ENCODE measurements at regions not wholly inside any gene's neighbourhood (a gene's known extent, or its start where the extent isn't known, plus 50 kb on each side); places are given as distances from the start of the nearest gene placed in this dataset.

DNA sequence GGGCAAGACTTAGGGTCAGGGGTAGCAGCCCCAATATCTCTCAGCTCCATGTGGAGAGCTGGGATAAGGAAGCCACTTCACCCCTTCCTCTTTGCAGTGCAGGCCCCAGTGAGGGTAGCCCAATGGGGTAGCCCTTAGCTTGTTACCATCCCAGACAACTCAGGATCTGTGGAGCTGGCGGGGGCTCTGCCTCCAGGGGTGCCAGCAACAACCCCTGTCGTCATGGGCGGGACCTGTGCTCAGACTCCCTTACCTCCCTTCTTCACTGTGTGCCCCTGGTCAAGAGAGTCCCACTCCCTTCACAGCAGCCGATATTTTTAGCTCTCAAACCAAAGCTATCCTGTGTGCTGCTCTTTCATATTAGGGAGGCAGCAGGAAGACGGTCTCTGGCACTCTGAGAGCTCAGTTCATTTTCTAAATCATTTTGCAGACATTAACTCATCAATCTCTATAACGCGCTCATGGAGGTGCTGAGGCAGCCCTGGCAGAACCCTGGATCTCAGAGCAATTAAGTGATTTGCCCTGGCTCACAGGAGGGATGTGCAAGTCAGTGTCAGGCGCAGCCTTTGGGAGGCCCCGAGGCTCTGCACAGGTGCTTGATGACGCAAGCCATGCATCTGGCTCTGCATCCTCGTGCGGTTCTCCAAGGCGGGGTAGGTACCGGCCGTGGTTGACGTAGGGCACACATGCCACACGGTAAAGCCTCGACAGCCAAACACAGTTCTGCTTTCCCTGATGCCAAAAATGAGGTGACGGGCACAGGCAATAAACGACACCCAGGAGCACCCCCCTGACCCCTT is 357.6 kb downstream of the SHANK2 start:
- no peak for TF ChIP-seq EZH2 (IDR thresholded peaks at IDR 0.05; ENCODE audit: low read depth)
- TF ChIP-seq, protein P1, sequence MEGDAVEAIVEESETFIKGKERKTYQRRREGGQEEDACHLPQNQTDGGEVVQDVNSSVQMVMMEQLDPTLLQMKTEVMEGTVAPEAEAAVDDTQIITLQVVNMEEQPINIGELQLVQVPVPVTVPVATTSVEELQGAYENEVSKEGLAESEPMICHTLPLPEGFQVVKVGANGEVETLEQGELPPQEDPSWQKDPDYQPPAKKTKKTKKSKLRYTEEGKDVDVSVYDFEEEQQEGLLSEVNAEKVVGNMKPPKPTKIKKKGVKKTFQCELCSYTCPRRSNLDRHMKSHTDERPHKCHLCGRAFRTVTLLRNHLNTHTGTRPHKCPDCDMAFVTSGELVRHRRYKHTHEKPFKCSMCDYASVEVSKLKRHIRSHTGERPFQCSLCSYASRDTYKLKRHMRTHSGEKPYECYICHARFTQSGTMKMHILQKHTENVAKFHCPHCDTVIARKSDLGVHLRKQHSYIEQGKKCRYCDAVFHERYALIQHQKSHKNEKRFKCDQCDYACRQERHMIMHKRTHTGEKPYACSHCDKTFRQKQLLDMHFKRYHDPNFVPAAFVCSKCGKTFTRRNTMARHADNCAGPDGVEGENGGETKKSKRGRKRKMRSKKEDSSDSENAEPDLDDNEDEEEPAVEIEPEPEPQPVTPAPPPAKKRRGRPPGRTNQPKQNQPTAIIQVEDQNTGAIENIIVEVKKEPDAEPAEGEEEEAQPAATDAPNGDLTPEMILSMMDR (conservative IDR thresholded peaks at IDR 0.05) = no peak
